ENCODE measurements at regions not wholly inside any gene's neighbourhood (a gene's known extent, or its start where the extent isn't known, plus 50 kb on each side); places are given as distances from the start of the nearest gene placed in this dataset.

GRCh38 chr2:83650898-83651297, 808.2 kb downstream of the SUCLG1 start:
- Histone ChIP-seq H3K4me3 (ENCODE audit: low read depth in 2 of 2, low read length in 2 of 2) (no peak overlapping the region), H3K27me3 (ENCODE audit: control insufficient read depth, insufficient read depth, low read length) (no peaks in the 10 kb centered on the region), H3K36me3 (ENCODE audit: control insufficient read depth, insufficient read depth, low read length) (no peaks in the 10 kb centered on the region), H3K27ac (ENCODE audit: low read length) (no peak overlapping the region), H3K9me3 (ENCODE audit: control insufficient read depth, insufficient read depth, low read depth, low read length) (no peaks in the 10 kb centered on the region), H3K4me1 (ENCODE audit: control insufficient read depth, insufficient read depth, low read length) (no peaks in the 10 kb centered on the region)
- DNase-seq (ENCODE audit: low read depth, low spot score) (no peak), ATAC-seq (no peak)
- CTCF ChIA-PET: no interaction called here
- BruUV-seq (replicated peaks): no TSS peak
- TF ChIP-seq SIN3A (IDR thresholded peaks at IDR 0.05; ENCODE audit: borderline replicate concordance, insufficient read depth, low read depth, low read length): no peak
- TF ChIP-seq TCF7L2 (IDR thresholded peaks at IDR 0.05; ENCODE audit: low read depth, low read length): no peak
- TF ChIP-seq POLR2AphosphoS5 (IDR thresholded peaks at IDR 0.05; ENCODE audit: low read depth, low read length): no peak
- TF ChIP-seq REST (IDR thresholded peaks at IDR 0.05; ENCODE audit: insufficient read depth in 1 of 2, low read depth in 2 of 2, low read length in 1 of 2): no peak
- no peak for TF ChIP-seq CTCF (IDR thresholded peaks at IDR 0.05)
- POLR2A ChIA-PET: no interaction called here
- intact Hi-C loops (cut with micrococcal nuclease; ENCODE audit: unreplicated experiment): no loop called here
- in situ Hi-C loops (cut with HindIII; ENCODE audit: low pct_unique_long_range_greater_than_20kb, low sequenced_read_pairs): no loop called here

- no peak overlapping the region for H3K4me3 ChIP-seq (ENCODE audit: low read depth in 2 of 2, low read length in 2 of 2)
- BruUV-seq (replicated peaks): no TSS peak
- intact Hi-C loops (cut with micrococcal nuclease; ENCODE audit: unreplicated experiment): no loop called here
- DNase-seq (ENCODE audit: low read depth, low spot score) (no peak), ATAC-seq (no peak)
- no peaks in the 10 kb centered on the region for H3K9me3 ChIP-seq (ENCODE audit: control insufficient read depth, insufficient read depth, low read depth, low read length)
- H3K27me3 ChIP-seq (ENCODE audit: control insufficient read depth, insufficient read depth, low read length): no peaks in the 10 kb centered on the region
- in situ Hi-C loops (cut with HindIII; ENCODE audit: low pct_unique_long_range_greater_than_20kb, low sequenced_read_pairs): no loop called here
- no peak for TF ChIP-seq REST (IDR thresholded peaks at IDR 0.05; ENCODE audit: insufficient read depth in 1 of 2, low read depth in 2 of 2, low read length in 1 of 2)
- TF ChIP-seq POLR2AphosphoS5 (IDR thresholded peaks at IDR 0.05; ENCODE audit: low read depth, low read length): no peak
- no peak for TF ChIP-seq SIN3A (IDR thresholded peaks at IDR 0.05; ENCODE audit: borderline replicate concordance, insufficient read depth, low read depth, low read length)
- no peak for TF ChIP-seq TCF7L2 (IDR thresholded peaks at IDR 0.05; ENCODE audit: low read depth, low read length)
- TF ChIP-seq CTCF (IDR thresholded peaks at IDR 0.05): no peak
- ChIA-PET POLR2A (no interaction called here), CTCF (no interaction called here)
- H3K4me1 ChIP-seq (ENCODE audit: control insufficient read depth, insufficient read depth, low read length): no peaks in the 10 kb centered on the region
- no peak overlapping the region for H3K27ac ChIP-seq (ENCODE audit: low read length)
- H3K36me3 ChIP-seq (ENCODE audit: control insufficient read depth, insufficient read depth, low read length): no peaks in the 10 kb centered on the region
These were observed 808.9 kb downstream of the SUCLG1 start for GRCh38 chr2:83650161-83650560.

Data from Panc1 (cell line).